Kidney glomerular epithelial cell (primary cell): ENCODE measurements at regions not wholly inside any gene's neighbourhood (a gene's known extent, or its start where the extent isn't known, plus 50 kb on each side); places are given as distances from the start of the nearest gene placed in this dataset.
"Not testable (repeated sequence)": the region's sequence is repeated elsewhere in the genome, so short reads cannot be mapped to it uniquely, and the experiment has no call there.

Experiments used
- DNase-seq: peaks from one replicate; lab custom pipeline; 2025; lab: John Stamatoyannopoulos, UW

GRCh38 chr6:120805276-120805675 lies 529.0 kb downstream of the TBC1D32 start:
- no peak for DNase-seq

GRCh38 chr6:120804612-120805011 lies 529.7 kb downstream of the TBC1D32 start:
- no peak for DNase-seq

DNA sequence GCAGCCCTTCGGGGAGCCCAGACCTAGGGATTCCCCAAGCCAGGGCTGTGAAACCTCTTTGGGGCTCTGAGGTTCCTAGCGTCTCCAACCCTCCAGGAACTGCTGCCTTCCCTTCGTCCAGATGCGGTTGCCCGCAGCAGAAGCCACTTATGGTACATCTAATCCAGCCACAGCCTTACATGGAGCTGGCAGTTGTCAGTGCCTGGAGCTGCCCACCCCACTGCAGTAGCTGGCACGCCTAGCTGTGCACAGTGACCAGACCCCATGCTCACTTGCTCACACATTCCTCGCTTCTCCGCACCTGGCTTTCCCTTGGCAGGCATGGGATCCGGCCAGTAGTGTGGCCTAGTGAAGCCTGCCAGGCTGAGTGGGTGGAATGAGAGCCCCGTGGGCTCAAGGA lies 547.6 kb downstream of the TBC1D32 start:
- DNase-seq = no peak

DNA sequence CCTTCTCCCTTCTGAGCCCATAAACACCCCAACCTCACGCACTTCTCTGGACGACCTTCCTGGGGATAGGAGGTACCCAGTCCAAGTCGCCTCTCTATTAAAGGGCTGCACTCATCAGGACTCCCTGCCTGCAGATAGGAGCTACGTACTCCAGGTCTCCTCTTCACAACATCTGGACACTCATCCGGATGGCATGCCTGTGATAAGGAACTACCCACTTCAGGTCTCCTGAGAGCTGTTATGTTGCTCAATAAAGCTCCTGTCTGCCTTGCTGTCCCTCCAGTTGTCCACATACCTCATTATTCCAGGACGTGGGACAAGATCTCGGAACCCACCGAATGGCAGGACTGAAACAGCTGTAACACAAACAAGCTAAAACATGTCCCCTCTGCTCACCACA lies 548.0 kb downstream of the TBC1D32 start:
- no peak for DNase-seq

DNA sequence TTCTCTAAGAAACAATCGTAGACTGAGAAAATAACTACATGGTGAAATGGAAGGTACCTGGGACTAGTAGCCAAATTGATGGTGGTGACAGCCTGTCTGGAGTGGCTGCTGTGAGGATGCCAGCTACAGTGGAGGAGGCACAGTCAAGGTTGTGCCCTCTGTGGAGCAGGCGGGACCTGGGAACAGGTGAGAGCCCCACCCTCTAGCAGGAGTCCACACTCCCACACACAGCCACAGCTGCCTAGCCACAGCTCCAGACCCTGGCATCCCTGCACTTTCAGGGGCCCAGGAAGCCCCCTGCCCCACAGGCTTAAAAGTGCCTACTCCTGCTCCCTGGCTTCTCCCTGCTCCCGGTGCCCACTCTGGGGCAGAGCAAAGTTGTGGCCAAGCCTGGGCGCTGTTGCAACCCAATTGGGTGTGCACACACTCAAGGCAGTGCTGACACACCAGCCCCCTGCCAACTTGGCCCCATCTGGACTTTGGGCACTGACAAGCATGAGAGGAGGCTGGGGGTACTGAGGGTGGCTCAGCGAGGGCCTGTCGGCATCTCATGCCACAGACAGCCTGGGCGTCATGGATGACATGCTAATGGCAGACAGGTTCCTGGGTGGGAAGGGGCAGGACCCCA lies 548.7 kb downstream of the TBC1D32 start:
- DNase-seq = no peak

DNA sequence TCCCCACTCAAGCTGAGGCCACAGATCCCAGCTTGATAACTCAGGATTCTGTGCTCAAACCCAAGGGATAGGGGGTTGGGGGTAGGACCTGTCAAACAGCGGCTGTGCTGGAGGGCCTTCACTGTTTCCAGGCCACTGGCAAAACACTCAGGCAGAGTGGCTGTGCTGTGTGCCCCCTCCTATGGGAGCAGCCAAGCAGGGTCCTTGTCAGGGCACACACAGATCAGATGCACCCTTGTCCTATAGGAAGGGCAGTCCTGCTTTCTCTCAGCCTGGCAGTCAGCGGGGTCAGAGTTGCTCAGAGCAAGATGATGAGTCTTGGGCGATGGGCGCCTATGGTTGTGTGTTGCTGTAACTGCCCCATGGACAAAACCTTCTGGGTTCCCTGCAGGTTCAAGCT lies 554.8 kb downstream of the TBC1D32 start:
- DNase-seq = no peak

DNA sequence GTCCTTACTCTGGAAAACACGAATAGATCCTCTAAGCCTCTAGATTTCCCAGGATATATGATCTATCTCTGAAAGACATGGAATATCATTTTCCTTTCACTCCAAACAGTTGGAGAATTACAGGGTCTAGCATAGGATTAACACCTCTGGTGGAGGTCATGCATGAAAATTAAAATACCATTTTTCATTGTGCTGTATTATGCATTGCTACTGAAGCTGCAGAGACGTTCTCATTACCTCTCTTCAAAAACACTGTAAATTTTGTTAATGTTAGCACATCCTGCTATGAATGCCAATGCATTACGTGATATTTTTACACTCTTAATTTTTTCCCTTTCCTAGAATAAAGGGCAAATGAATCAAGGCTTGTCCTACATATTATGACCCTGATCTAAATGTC lies 558.6 kb downstream of the TBC1D32 start:
- no peak for DNase-seq

- no peak for DNase-seq
Observed at GRCh38 chr6:120774275-120774674, 560.0 kb downstream of the TBC1D32 start.

GRCh38 chr6:120771019-120771418 lies 563.3 kb downstream of the TBC1D32 start:
- no peak for DNase-seq

- no peak for DNase-seq
Observed at GRCh38 chr6:120764312-120764711, 570.0 kb downstream of the TBC1D32 start.

DNA sequence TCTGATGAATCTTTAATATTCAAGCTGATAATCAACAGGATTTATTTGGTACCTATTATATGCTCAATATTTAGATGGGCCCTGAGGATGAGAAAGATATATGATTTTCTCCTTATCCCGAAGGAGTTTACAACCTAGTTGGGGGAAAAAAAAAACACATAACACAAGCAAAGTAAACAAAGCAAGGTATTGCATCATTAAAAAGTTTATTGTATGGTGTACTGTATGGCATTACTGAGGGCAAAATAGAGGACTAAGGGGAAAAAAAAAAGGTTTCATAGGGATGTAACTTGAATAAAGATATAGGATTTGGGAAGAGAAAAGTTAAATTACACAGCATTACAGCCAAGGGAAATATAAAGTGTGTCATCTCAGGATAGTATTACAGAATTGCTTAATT lies 574.7 kb downstream of the TBC1D32 start:
- no peak for DNase-seq

DNA sequence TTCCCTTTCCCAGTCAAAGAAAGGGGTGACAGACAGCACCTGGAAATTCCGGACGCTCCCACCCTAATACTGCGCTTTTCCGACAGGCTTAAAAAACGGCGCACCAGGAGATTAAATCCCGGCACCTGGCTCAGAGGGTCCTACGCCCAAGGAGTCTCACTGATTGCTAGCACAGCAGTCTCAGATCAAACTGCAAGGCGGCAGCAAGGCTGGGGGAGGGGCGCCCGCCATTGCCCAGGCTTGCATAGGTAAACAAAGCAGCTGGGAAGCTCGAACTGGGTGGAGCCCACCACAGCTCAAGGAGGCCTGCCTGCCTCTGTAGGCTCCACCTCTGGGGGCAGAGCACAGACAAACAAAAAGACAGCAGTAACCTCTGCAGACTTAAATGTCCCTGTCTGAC lies 585.7 kb downstream of the TBC1D32 start:
- DNase-seq = not testable (repeated sequence)

DNA sequence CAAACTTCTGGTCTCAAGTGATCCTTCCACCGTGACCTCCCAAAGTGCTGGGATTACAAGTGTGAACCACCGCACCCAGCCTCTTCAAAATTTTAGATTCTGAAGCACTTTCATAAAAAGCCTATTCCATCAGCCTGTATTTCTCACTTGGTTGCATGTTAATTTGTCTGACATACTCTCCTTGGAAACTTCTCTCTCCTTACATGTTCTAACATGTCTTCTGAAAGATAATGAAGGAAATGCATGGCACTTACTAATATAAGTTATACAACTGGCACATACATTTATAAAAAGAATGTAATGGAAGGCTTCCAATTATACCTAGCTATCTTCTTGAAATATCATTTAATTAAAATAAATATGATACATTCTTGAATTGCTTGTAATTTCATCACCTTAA lies 597.5 kb downstream of the TBC1D32 start:
- no peak for DNase-seq

- DNase-seq = no peak
Observed at GRCh38 chr6:120735641-120736040, 598.6 kb downstream of the TBC1D32 start.

DNA sequence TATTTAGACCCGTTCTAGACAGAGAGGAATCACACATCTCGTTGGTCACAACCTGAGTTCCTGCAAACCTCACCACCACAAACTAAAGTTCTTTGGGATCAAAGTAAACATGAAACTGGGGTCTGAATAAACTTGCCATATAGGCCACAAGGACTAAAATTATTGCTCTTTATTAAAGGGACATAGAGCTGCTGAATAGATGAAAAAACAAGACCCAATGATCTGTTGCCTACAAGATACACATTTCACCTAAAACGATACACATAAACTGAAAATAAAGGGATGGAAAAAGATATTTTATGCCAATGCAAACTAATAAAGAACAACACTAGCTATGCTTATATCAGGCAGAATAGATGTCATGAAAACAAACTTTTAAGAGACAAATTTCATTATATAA lies 623.0 kb downstream of the TBC1D32 start:
- no peak for DNase-seq

DNA sequence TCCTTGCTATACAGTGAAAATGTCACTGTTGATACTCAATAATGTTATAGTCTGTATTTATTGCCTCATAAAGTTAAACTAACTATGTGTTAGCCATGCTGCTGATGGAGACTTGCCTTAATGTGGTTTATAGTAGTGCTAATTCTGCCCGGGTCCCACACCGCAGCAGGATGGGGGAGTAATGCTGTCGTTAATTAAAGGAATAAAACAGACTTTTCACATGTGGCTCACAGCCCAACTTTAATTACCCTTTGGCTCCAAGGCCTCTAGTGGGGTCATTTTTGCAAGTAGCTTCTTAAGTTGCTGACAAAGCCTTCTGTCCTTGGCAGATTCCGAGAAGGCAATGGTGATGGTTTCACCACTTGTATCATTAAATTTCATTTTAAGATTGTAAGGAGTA lies 634.3 kb downstream of the TBC1D32 start:
- no peak for DNase-seq

GRCh38 chr6:120686492-120686891 lies 647.8 kb downstream of the TBC1D32 start:
- no peak for DNase-seq

GRCh38 chr6:120682145-120682544 lies 652.1 kb downstream of the TBC1D32 start:
- DNase-seq = no peak

- no peak for DNase-seq
Observed at GRCh38 chr6:120681204-120681603, 653.1 kb downstream of the TBC1D32 start.

GRCh38 chr6:120675886-120676285 lies 658.4 kb downstream of the TBC1D32 start:
- no peak for DNase-seq

DNA sequence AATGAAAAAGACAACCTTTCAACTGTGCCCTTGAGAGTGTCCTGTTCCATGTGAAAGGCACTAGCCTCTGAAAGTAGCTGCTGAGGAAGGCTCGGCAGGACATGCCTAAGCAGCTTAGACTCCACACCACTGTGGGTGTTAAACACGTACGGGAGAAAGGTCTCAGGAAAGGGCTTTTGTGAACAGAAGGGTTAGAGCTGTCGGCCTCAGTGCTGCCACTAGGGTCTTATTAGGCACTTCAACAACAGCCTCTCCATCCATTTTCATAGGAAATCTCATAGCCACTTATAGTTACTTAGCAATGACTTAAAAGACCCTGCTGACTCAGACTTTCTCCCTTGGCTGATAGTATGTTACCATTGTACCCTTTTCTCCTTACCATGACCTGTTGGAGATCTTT lies 662.8 kb downstream of the TBC1D32 start:
- DNase-seq = no peak

GRCh38 chr6:120652506-120652905 lies 681.8 kb downstream of the TBC1D32 start:
- no peak for DNase-seq

DNA sequence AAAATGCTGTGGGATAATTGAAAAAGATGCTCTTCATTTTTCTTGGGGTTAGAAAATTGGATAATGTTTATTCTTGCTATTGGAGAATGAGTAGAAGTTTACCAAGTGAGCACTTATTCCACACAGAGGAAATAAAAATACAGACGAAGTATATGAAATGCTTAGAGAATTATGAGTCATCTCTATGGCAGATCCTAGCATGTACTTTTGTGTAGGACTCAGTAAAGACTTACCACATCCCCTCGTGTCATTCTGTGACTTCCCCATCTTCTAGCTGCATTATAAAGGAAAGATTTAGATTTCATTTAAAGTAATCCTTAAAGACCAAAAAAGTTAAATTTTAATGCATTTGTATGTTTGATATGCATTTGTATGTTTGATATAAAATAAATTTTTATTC lies 685.6 kb downstream of the TBC1D32 start:
- DNase-seq = no peak

DNA sequence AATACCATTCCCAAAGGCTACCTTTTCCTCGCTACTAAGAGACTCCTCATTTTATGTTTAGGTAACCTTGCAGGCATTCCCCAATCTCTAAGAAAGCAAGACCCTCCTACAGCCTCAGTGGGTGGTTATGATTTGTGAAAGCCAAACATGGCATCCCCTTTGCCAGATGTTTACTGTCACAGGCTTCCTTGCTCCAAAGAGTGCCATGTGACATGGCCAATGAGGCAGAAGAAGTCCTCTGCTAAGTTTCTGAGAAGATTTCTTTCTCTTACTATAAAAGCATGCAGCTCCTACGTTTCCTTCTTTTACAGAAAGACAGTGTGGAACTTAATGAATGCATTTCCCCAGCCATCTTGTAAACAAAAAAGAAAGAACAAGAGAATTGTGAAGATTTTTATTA lies 688.2 kb downstream of the TBC1D32 start:
- DNase-seq = no peak

DNA sequence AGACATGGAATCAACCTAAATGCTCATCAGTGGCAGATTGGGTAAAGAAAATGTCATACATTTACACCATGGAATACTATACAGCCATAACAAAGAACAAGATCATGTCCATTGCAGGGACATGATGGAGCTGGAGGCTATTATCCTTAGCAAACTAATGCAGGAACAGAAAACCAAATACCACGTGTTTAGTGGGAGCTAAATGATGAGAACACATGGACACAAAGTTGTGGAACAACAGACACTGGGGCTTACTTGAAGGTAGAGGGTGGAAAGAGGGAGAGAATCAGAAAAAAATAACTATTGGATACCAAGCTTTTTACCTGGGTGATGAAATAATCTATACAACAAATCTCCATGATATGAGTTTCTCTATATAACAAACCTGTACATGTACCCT lies 701.3 kb downstream of the TBC1D32 start:
- no peak for DNase-seq
